ENCODE measurements at regions not wholly inside any gene's neighbourhood (a gene's known extent, or its start where the extent isn't known, plus 50 kb on each side); places are given as distances from the start of the nearest gene placed in this dataset.

DNA sequence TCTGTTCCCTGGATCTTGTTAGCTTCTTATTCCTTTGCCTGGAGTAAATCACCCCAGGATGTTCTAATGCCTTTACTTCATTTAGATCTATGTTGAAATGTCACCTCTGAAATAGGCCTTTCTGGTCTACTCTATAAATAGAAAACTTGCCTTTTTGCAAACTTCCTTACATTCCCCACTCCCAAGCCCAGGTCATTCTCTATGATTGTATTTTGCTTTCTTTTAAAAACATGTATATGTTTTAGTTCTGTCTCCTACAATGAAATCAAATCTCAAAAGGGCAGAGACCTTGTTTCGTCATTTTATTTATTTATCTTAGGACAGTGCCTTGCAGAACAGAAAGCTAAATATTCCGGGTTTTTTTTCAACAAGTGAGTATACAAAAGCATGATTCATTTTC lies 1657.7 kb upstream of the C9orf72 start:
- H3K4me1 Mint-ChIP-seq, result peaks cover 2% of the 10 kb centered on the region
- H3K27ac Mint-ChIP-seq, result no peak overlapping the region
- WGBS, 2 experiments (ENCODE audit: insufficient coverage in 1 of 2, insufficient read length in 1 of 2), result 100% methylated on average over 2 of the region's 2 CpGs; no CpG with 5 or more reads in 1 of the 2 experiments

DNA sequence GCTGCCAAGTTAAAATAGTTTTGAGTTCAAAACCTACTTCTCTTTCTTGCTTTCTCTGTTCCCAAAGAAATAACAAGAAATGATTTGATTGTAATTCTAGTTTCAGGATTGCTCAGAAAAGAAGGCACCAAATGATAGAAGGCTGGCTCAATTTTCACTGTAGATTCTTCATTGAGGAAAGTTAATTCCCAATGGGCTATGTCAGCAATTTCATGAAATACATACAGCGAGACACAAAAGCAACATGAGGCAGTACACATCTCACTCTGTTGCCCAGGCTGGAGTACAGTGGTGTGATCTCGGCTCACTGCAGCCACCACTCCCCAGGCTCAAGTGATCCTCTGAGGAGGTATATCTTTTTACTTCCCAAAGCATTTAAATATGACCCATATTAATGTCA lies 1659.9 kb upstream of the C9orf72 start:
- no peaks in the 10 kb centered on the region for H3K36me3 ChIP-seq (ENCODE audit: control insufficient read depth, insufficient read depth, low read length)
- TF ChIP-seq, protein P1, sequence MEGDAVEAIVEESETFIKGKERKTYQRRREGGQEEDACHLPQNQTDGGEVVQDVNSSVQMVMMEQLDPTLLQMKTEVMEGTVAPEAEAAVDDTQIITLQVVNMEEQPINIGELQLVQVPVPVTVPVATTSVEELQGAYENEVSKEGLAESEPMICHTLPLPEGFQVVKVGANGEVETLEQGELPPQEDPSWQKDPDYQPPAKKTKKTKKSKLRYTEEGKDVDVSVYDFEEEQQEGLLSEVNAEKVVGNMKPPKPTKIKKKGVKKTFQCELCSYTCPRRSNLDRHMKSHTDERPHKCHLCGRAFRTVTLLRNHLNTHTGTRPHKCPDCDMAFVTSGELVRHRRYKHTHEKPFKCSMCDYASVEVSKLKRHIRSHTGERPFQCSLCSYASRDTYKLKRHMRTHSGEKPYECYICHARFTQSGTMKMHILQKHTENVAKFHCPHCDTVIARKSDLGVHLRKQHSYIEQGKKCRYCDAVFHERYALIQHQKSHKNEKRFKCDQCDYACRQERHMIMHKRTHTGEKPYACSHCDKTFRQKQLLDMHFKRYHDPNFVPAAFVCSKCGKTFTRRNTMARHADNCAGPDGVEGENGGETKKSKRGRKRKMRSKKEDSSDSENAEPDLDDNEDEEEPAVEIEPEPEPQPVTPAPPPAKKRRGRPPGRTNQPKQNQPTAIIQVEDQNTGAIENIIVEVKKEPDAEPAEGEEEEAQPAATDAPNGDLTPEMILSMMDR (conservative IDR thresholded peaks at IDR 0.05), result no peak
- Mint-ChIP-seq H3K27me3 (ENCODE audit: insufficient read depth) (no peaks in the 10 kb centered on the region), H3K9me3 (no peaks in the 10 kb centered on the region), H3K4me3 (no peak overlapping the region), H3K27ac (no peak overlapping the region), H3K4me1 (peaks cover 2% of the 10 kb centered on the region), H3K36me3 (ENCODE audit: low read depth) (no peaks in the 10 kb centered on the region)
- H3K4me1 ChIP-seq (ENCODE audit: control insufficient read depth, insufficient read depth, low read length), result no peaks in the 10 kb centered on the region
- H3K27me3 ChIP-seq (ENCODE audit: control insufficient read depth, insufficient read depth, low read length, poor library complexity, severe bottlenecking), result no peaks in the 10 kb centered on the region
- 99 to 100% methylated on average over 1 to 2 of the region's 2 CpGs for WGBS, 2 experiments (ENCODE audit: insufficient coverage in 1 of 2, insufficient read length in 1 of 2)
- H3K9ac ChIP-seq (ENCODE audit: extremely low read depth, low read length, poor library complexity, severe bottlenecking), result no peak overlapping the region
- no peak overlapping the region for H3K4me3 ChIP-seq (ENCODE audit: low read length)
- DNase-seq, result no peak
- no peak overlapping the region for H3K27ac ChIP-seq (ENCODE audit: low read depth, low read length)
- no peaks in the 10 kb centered on the region for H3K9me3 ChIP-seq (ENCODE audit: control insufficient read depth, low read length)

More for the DNA sequence above, 1657.7 kb upstream of the C9orf72 start:
- Histone ChIP-seq H3K27me3 (ENCODE audit: control insufficient read depth, insufficient read depth, low read length, poor library complexity, severe bottlenecking) (no peaks in the 10 kb centered on the region), H3K4me3 (ENCODE audit: low read length) (no peak overlapping the region), H3K36me3 (ENCODE audit: control insufficient read depth, insufficient read depth, low read length) (no peaks in the 10 kb centered on the region), H3K9me3 (ENCODE audit: control insufficient read depth, low read length) (no peaks in the 10 kb centered on the region), H3K9ac (ENCODE audit: extremely low read depth, low read length, poor library complexity, severe bottlenecking) (no peak overlapping the region), H3K27ac (ENCODE audit: low read depth, low read length) (no peak overlapping the region), H3K4me1 (ENCODE audit: control insufficient read depth, insufficient read depth, low read length) (no peaks in the 10 kb centered on the region)
- TF ChIP-seq, protein P1 (conservative IDR thresholded peaks at IDR 0.05), result no peak
- Mint-ChIP-seq H3K4me3 (no peak overlapping the region), H3K36me3 (ENCODE audit: low read depth) (no peaks in the 10 kb centered on the region), H3K27me3 (ENCODE audit: insufficient read depth) (no peaks in the 10 kb centered on the region), H3K9me3 (no peaks in the 10 kb centered on the region)
- no peak for DNase-seq

DNA sequence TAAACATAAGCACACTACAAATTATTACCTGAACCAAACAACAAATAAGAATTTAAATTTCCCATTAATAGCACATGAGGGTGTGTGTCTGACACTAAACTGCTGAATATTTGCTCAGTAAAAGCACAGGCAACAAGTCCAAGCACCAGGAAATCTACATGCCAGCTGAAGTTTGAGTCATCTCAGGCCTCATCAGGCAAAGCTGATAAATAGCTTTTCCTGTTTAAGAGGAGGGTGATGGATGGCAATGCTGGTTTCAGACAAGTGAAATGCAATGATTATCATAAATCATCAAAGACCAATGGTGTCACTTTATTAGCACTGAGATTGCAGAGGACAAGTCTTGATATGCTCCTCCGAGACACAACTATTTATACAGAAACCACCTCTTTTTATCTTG lies 1668.0 kb upstream of the C9orf72 start:
- TF ChIP-seq, protein P1 (conservative IDR thresholded peaks at IDR 0.05), result no peak
- H3K27me3 Mint-ChIP-seq (ENCODE audit: insufficient read depth), result no peaks in the 10 kb centered on the region
- no peaks in the 10 kb centered on the region for H3K27me3 ChIP-seq (ENCODE audit: control insufficient read depth, insufficient read depth, low read length, poor library complexity, severe bottlenecking)
- 90% methylated on average over 1 of the region's 1 CpG; no CpG with 5 or more reads in 1 of the 2 experiments for WGBS, 2 experiments (ENCODE audit: insufficient coverage in 1 of 2, insufficient read length in 1 of 2)
- no peak for DNase-seq
- H3K27ac Mint-ChIP-seq, result no peak overlapping the region
- no peaks in the 10 kb centered on the region for H3K9me3 Mint-ChIP-seq
- no peak overlapping the region for H3K4me3 ChIP-seq (ENCODE audit: low read length)
- peaks cover 4% of the 10 kb centered on the region for H3K4me1 Mint-ChIP-seq
- H3K36me3 Mint-ChIP-seq (ENCODE audit: low read depth), result no peaks in the 10 kb centered on the region
- no peak overlapping the region for H3K9ac ChIP-seq (ENCODE audit: extremely low read depth, low read length, poor library complexity, severe bottlenecking)
- no peak overlapping the region for H3K27ac ChIP-seq (ENCODE audit: low read depth, low read length)
- no peaks in the 10 kb centered on the region for H3K4me1 ChIP-seq (ENCODE audit: control insufficient read depth, insufficient read depth, low read length)
- H3K9me3 ChIP-seq (ENCODE audit: control insufficient read depth, low read length), result no peaks in the 10 kb centered on the region
- no peak overlapping the region for H3K4me3 Mint-ChIP-seq
- no peaks in the 10 kb centered on the region for H3K36me3 ChIP-seq (ENCODE audit: control insufficient read depth, insufficient read depth, low read length)
